ENCODE measurements at regions not wholly inside any gene's neighbourhood (a gene's known extent, or its start where the extent isn't known, plus 50 kb on each side); places are given as distances from the start of the nearest gene placed in this dataset.
"Not testable (repeated sequence)": the region's sequence is repeated elsewhere in the genome, so short reads cannot be mapped to it uniquely, and the experiment has no call there.

GRCh38 chr2:97363159-97363558 lies 226.5 kb downstream of the ANKRD36B start:
- not testable (repeated sequence) for TF ChIP-seq POLR2AphosphoS5, POLR2A (IDR thresholded peaks at IDR 0.05; ENCODE audit: low read depth, low read length)

All from GM12892 (cell line).